H9 (cell line): ENCODE measurements at regions not wholly inside any gene's neighbourhood (a gene's known extent, or its start where the extent isn't known, plus 50 kb on each side); places are given as distances from the start of the nearest gene placed in this dataset.

ENCODE experiments used
- DNase-seq: peaks from one replicate; pipeline ENCODE4 v3.0.0-alpha.2; 2017
- H2AFZ ChIP-seq: one replicate; pipeline ENCODE4 v1.6.1; 2013; ENCODE audit warnings: mild to moderate bottlenecking, low read length, control low read depth, moderate library complexity
- H2AK5ac ChIP-seq: 2 replicates; pipeline ENCODE4 v1.6.1; 2013; ENCODE audit warnings: low read length, control low read depth, mixed read lengths; ENCODE audit not compliant: insufficient read length
- H2BK120ac ChIP-seq: one replicate; pipeline ENCODE4 v1.6.1; 2013; ENCODE audit warnings: low read depth, mild to moderate bottlenecking, low read length, control low read depth, inconsistent platforms; ENCODE audit not compliant: poor library complexity, severe bottlenecking
- H2BK12ac ChIP-seq: 2 replicates; pipeline ENCODE4 v1.6.1; 2013; ENCODE audit warnings: low read length, control low read depth, mixed read lengths, low read depth; ENCODE audit not compliant: insufficient read length
- H2BK15ac ChIP-seq: 2 replicates; pipeline ENCODE4 v1.6.1; 2013; ENCODE audit warnings: low read depth, low read length, control low read depth
- H2BK20ac ChIP-seq: one replicate; pipeline ENCODE4 v1.6.1; 2013; ENCODE audit warnings: low read depth, mild to moderate bottlenecking, low read length, control low read depth, inconsistent platforms; ENCODE audit not compliant: poor library complexity, severe bottlenecking
- H2BK5ac ChIP-seq: 2 replicates; pipeline ENCODE4 v1.6.1; 2013; ENCODE audit warnings: low read length, control low read depth, mixed read lengths; ENCODE audit not compliant: insufficient read length
- H3K14ac ChIP-seq: 2 replicates; pipeline ENCODE4 v1.6.1; 2013; ENCODE audit warnings: low read length, control low read depth; ENCODE audit not compliant: insufficient read depth
- H3K18ac ChIP-seq: 2 replicates; pipeline ENCODE4 v1.6.1; 2013; ENCODE audit warnings: low read depth, mild to moderate bottlenecking, mixed read lengths, low read length, control low read depth; ENCODE audit not compliant: insufficient read length
- H3K23ac ChIP-seq: 2 replicates; pipeline ENCODE4 v1.6.1; 2013; ENCODE audit warnings: low read length, control low read depth, mixed read lengths, low read depth; ENCODE audit not compliant: insufficient read length
- H3K23me2 ChIP-seq: 2 replicates; pipeline ENCODE4 v1.6.1; 2013; ENCODE audit warnings: low read depth, mild to moderate bottlenecking, mixed read lengths, low read length, control low read depth; ENCODE audit not compliant: insufficient read length, poor library complexity, severe bottlenecking
- H3K27ac ChIP-seq: 2 replicates; pipeline ENCODE4 v1.5.1; 2013; ENCODE audit warnings: low read length, control low read depth, mixed read lengths, low read depth; ENCODE audit not compliant: insufficient read length
- H3K27me3 ChIP-seq: 2 replicates; pipeline ENCODE4 v1.6.1; 2013; ENCODE audit warnings: low read length, control low read depth, inconsistent platforms; ENCODE audit not compliant: insufficient read depth
- H3K4ac ChIP-seq: 2 replicates; pipeline ENCODE4 v1.6.1; 2013; ENCODE audit warnings: low read depth, mild to moderate bottlenecking, control low read depth, inconsistent platforms, low read length, moderate library complexity
- H3K4me1 ChIP-seq: 2 replicates; pipeline ENCODE4 v1.6.1; 2013; ENCODE audit warnings: low read length, control low read depth, inconsistent platforms; ENCODE audit not compliant: insufficient read depth
- H3K4me2 ChIP-seq: 2 replicates; pipeline ENCODE4 v1.6.1; 2013; ENCODE audit warnings: low read length, control low read depth, mixed read lengths; ENCODE audit not compliant: insufficient read length, insufficient read depth
- H3K56ac ChIP-seq: 2 replicates; pipeline ENCODE4 v1.6.1; 2013; ENCODE audit warnings: low read depth, mild to moderate bottlenecking, mixed read lengths, low read length, control low read depth; ENCODE audit not compliant: insufficient read length
- H3K79me1 ChIP-seq: 2 replicates; pipeline ENCODE4 v1.6.1; 2013; ENCODE audit warnings: low read depth, mild to moderate bottlenecking, moderate library complexity, low read length, control low read depth, inconsistent platforms; ENCODE audit not compliant: insufficient read depth, poor library complexity, severe bottlenecking
- H3K79me2 ChIP-seq: 2 replicates; pipeline ENCODE4 v1.6.1; 2013; ENCODE audit warnings: low read length, control low read depth, inconsistent platforms; ENCODE audit not compliant: insufficient read depth
- H3K9ac ChIP-seq: 2 replicates; pipeline ENCODE4 v1.6.1; 2013; ENCODE audit warnings: low read length, control low read depth, mixed read lengths; ENCODE audit not compliant: insufficient read length; ENCODE audit errors: extremely low read depth
- H3K9me3 ChIP-seq: one replicate; pipeline ENCODE4 v1.6.1; 2013; ENCODE audit warnings: low read depth, low read length, inconsistent platforms; ENCODE audit not compliant: control insufficient read depth
- H3T11ph ChIP-seq: one replicate; pipeline ENCODE4 v1.6.1; 2013; ENCODE audit warnings: mild to moderate bottlenecking, low read length, control low read depth, inconsistent platforms
- H4K20me1 ChIP-seq: one replicate; pipeline ENCODE4 v1.6.1; 2013; ENCODE audit not compliant: control insufficient read depth, insufficient read length, insufficient read depth
- H4K5ac ChIP-seq: 2 replicates; pipeline ENCODE4 v1.6.1; 2013; ENCODE audit warnings: low read depth, mild to moderate bottlenecking, mixed read lengths, low read length, control low read depth; ENCODE audit not compliant: insufficient read length
- H4K8ac ChIP-seq: replicated peaks from 2 replicates; pipeline ENCODE4 v1.6.1; 2013; ENCODE audit warnings: low read length, control low read depth, mixed read lengths, low read depth; ENCODE audit not compliant: insufficient read length
- H4K91ac ChIP-seq: 2 replicates; pipeline ENCODE4 v1.6.1; 2013; ENCODE audit warnings: low read depth, mild to moderate bottlenecking, moderate library complexity, mixed read lengths, low read length, control low read depth; ENCODE audit not compliant: insufficient read length
- H3K27ac Mint-ChIP-seq, 3 experiments: 2 replicates in 2 of 3; 3 replicates in 1 of 3; pipeline ENCODE4 v1.8.0; 2020 to 2021; ENCODE audit warnings: mixed read lengths in 3 of 3, mild to moderate bottlenecking in 1 of 3, moderate library complexity in 1 of 3
- H3K27me3 Mint-ChIP-seq: 2 replicates; pipeline ENCODE4 v1.8.0; 2021; ENCODE audit warnings: low read depth, mild to moderate bottlenecking, moderate library complexity, mixed read lengths
- H3K36me3 Mint-ChIP-seq, 3 experiments: 2 replicates in 2 of 3; 3 replicates in 1 of 3; pipeline ENCODE4 v1.8.0; 2020 to 2021; ENCODE audit warnings: low read depth in 3 of 3, mixed read lengths in 3 of 3; ENCODE audit not compliant: insufficient read depth in 1 of 3
- H3K4me1 Mint-ChIP-seq, 2 experiments: 2 replicates each; pipeline ENCODE4 v1.8.0; 2020; ENCODE audit warnings: mixed read lengths in 2 of 2
- H3K4me3 Mint-ChIP-seq, 2 experiments: 2 replicates in 1 of 2; 3 replicates in 1 of 2; pipeline ENCODE4 v1.8.0; 2020 to 2021; ENCODE audit warnings: mild to moderate bottlenecking in 2 of 2, mixed read lengths in 2 of 2, moderate library complexity in 1 of 2
- H3K9me3 Mint-ChIP-seq, 2 experiments: 2 replicates in 1 of 2; 3 replicates in 1 of 2; pipeline ENCODE4 v1.8.0; 2020; ENCODE audit warnings: mild to moderate bottlenecking in 2 of 2, mixed read lengths in 2 of 2, moderate library complexity in 1 of 2
- CTCF ChIP-seq: fragments of 200-600 bp; sonication (generic); conservative IDR thresholded peaks from 3 replicates; pipeline ENCODE4 v1.8.0; 2021; ENCODE audit warnings: antibody characterized with exemption, mild to moderate bottlenecking
- WGBS: extraction: QIAGEN DNeasy Blood & Tissue Kit; methylation state at CpG from one replicate; pipeline ENCODE4 v1.1.7; 2013; ENCODE audit warnings: missing lambda C conversion rate, low lambda C conversion rate, mixed read lengths; ENCODE audit not compliant: insufficient read length; ENCODE audit errors: extremely low coverage; 5-methylcytosine and 5-hydroxymethylcytosine counted together

GRCh38 chr4:36997727-36998126, 246.8 kb upstream of the NWD2 start:
- no peaks in the 10 kb centered on the region for H3K23me2 ChIP-seq
- no peak overlapping the region for H4K91ac ChIP-seq
- no peaks in the 10 kb centered on the region; a peak in 1 of 7 replicates for H3K36me3 Mint-ChIP-seq
- no peak overlapping the region for H3K9ac ChIP-seq
- no peak overlapping the region for H2AFZ ChIP-seq
- no peak overlapping the region for H2AK5ac ChIP-seq
- H2BK120ac ChIP-seq: no peak overlapping the region
- no peak for DNase-seq
- no peak overlapping the region for H3K4me3 Mint-ChIP-seq
- no peak overlapping the region for H3K18ac ChIP-seq
- H3K56ac ChIP-seq: no peak overlapping the region
- no peak overlapping the region for H3K23ac ChIP-seq
- no peaks in the 10 kb centered on the region for H4K20me1 ChIP-seq
- H2BK15ac ChIP-seq: no peak overlapping the region
- H3K14ac ChIP-seq: no peak overlapping the region
- H2BK12ac ChIP-seq: no peak overlapping the region
- no peaks in the 10 kb centered on the region for H3K9me3 Mint-ChIP-seq
- H4K8ac ChIP-seq: no peak overlapping the region
- peaks cover 10 to 15% of the 10 kb centered on the region in 2 experiments for H3K4me1 Mint-ChIP-seq
- no peak overlapping the region for H3K4me2 ChIP-seq
- H3K4ac ChIP-seq: no peak overlapping the region
- no peak overlapping the region for H3K27ac Mint-ChIP-seq
- H3K79me1 ChIP-seq: no peaks in the 10 kb centered on the region
- no peaks in the 10 kb centered on the region for H3K27me3 ChIP-seq
- H3T11ph ChIP-seq: no peak overlapping the region
- no peak overlapping the region for H4K5ac ChIP-seq
- H2BK20ac ChIP-seq: no peak overlapping the region
- H3K27me3 Mint-ChIP-seq: no peaks in the 10 kb centered on the region
- H3K9me3 ChIP-seq: no peaks in the 10 kb centered on the region
- no peak for TF ChIP-seq CTCF
- peaks cover 4% of the 10 kb centered on the region; the same call in 1 of the 2 replicates for H3K4me1 ChIP-seq
- no CpG with 5 or more reads among the region's 3 CpGs for WGBS
- no peaks in the 10 kb centered on the region for H3K79me2 ChIP-seq
- H2BK5ac ChIP-seq: no peak overlapping the region
- H3K27ac ChIP-seq: no peak overlapping the region
